NB4 (cell line): ENCODE measurements at regions not wholly inside any gene's neighbourhood (a gene's known extent, or its start where the extent isn't known, plus 50 kb on each side); places are given as distances from the start of the nearest gene placed in this dataset.
"Not testable (repeated sequence)": the region's sequence is repeated elsewhere in the genome, so short reads cannot be mapped to it uniquely, and the experiment has no call there.

Source experiments
- CTCF ChIP-seq: IDR thresholded peaks from one replicate; pipeline ENCODE4 v1.5.1; 2012; ENCODE audit warnings: low read depth, low read length
- MAX ChIP-seq: IDR thresholded peaks from 2 replicates; pipeline ENCODE4 v1.6.1; 2011; ENCODE audit warnings: low read depth, low read length
- MYC ChIP-seq: IDR thresholded peaks from 2 replicates; pipeline ENCODE4 v1.6.1; 2011; ENCODE audit warnings: low read depth, low read length
- POLR2A ChIP-seq: IDR thresholded peaks from 2 replicates; pipeline ENCODE4 v1.6.1; 2011; ENCODE audit warnings: mild to moderate bottlenecking; ENCODE audit not compliant: insufficient read length; ENCODE audit errors: extremely low read depth

GRCh38 chr17:22075918-22076317 lies 383.6 kb downstream of the KCNJ18 start:
- not testable (repeated sequence) for TF ChIP-seq POLR2A, CTCF, MAX, MYC
